GM12874 (cell line): ENCODE measurements at regions not wholly inside any gene's neighbourhood (a gene's known extent, or its start where the extent isn't known, plus 50 kb on each side); places are given as distances from the start of the nearest gene placed in this dataset.

Source experiments
- CTCF ChIP-seq: IDR thresholded peaks from 2 replicates; pipeline ENCODE4 v1.5.1; 2011; ENCODE audit warnings: low read depth, mild to moderate bottlenecking, control low read depth, low read length, moderate library complexity; ENCODE audit not compliant: insufficient read depth

GRCh38 chr17:72185564-72185963 is 64.7 kb downstream of the SOX9 start:
- no peak for TF ChIP-seq CTCF

GRCh38 chr17:72187556-72187955 is 66.7 kb downstream of the SOX9 start:
- TF ChIP-seq CTCF: no peak

- no peak for TF ChIP-seq CTCF
Observed at GRCh38 chr17:72188801-72189200, 68.0 kb downstream of the SOX9 start.

- no peak for TF ChIP-seq CTCF
Observed at GRCh38 chr17:72189768-72190593, 69.2 kb downstream of the SOX9 start.

GRCh38 chr17:72191356-72191755 is 70.5 kb downstream of the SOX9 start:
- no peak for TF ChIP-seq CTCF

- no peak for TF ChIP-seq CTCF
Observed at GRCh38 chr17:72191921-72192799, 71.3 kb downstream of the SOX9 start.

- no peak for TF ChIP-seq CTCF
Observed at GRCh38 chr17:72192800-72193192, 72.0 kb downstream of the SOX9 start.
